Stimulated activated CD8-positive, alpha-beta memory T cell treated with anti-CD3 and anti-CD28 coated beads, Interleukin-12 subunit alpha, Interleukin-12 subunit beta, amount 100 ng/mL, for 1 hour (primary cell): ENCODE measurements at regions not wholly inside any gene's neighbourhood (a gene's known extent, or its start where the extent isn't known, plus 50 kb on each side); places are given as distances from the start of the nearest gene placed in this dataset.

Experiments
- DNase-seq: peaks from one replicate; pipeline ENCODE4 v3.0.0-alpha.2; 2020; ENCODE audit warnings: low read depth

- DNase-seq: no peak
These were observed 242.4 kb upstream of the TANK start for GRCh38 chr2:160917850-160918249.

- DNase-seq: no peak
These were observed 242.0 kb upstream of the TANK start for GRCh38 chr2:160918258-160918657.

- DNase-seq: no peak
These were observed 241.2 kb upstream of the TANK start for GRCh38 chr2:160918906-160919503.

GRCh38 chr2:160920061-160920460, 240.2 kb upstream of the TANK start:
- DNase-seq: no peak

- no peak for DNase-seq
These were observed 239.4 kb upstream of the TANK start for GRCh38 chr2:160920791-160921303.

- DNase-seq: no peak
These were observed 238.8 kb upstream of the TANK start for GRCh38 chr2:160921386-160921964.

GRCh38 chr2:160924936-160925353, 235.3 kb upstream of the TANK start:
- no peak for DNase-seq

GRCh38 chr2:160925956-160926355, 234.3 kb upstream of the TANK start:
- no peak for DNase-seq

- DNase-seq: no peak
These were observed 232.9 kb upstream of the TANK start for GRCh38 chr2:160927324-160927723.

GRCh38 chr2:160928854-160929301, 231.3 kb upstream of the TANK start:
- DNase-seq: no peak

GRCh38 chr2:160931531-160931930, 228.7 kb upstream of the TANK start:
- DNase-seq: no peak

GRCh38 chr2:160932960-160933359, 227.3 kb upstream of the TANK start:
- no peak for DNase-seq

- DNase-seq: no peak
These were observed 226.0 kb upstream of the TANK start for GRCh38 chr2:160934263-160934662.

GRCh38 chr2:160934991-160935390, 225.2 kb upstream of the TANK start:
- no peak for DNase-seq

- no peak for DNase-seq
These were observed 224.0 kb upstream of the TANK start for GRCh38 chr2:160936044-160936806.

GRCh38 chr2:160940271-160940670, 220.0 kb upstream of the TANK start:
- DNase-seq: no peak

GRCh38 chr2:160940699-160941098, 219.5 kb upstream of the TANK start:
- DNase-seq: no peak

- DNase-seq: no peak
These were observed 218.9 kb upstream of the TANK start for GRCh38 chr2:160941290-160941846.

- DNase-seq: no peak
These were observed 217.6 kb upstream of the TANK start for GRCh38 chr2:160942476-160943142.

GRCh38 chr2:160943414-160943813, 216.8 kb upstream of the TANK start:
- no peak for DNase-seq

- no peak for DNase-seq
These were observed 207.6 kb upstream of the TANK start for GRCh38 chr2:160952464-160953254.
